ENCODE measurements at regions not wholly inside any gene's neighbourhood (a gene's known extent, or its start where the extent isn't known, plus 50 kb on each side); places are given as distances from the start of the nearest gene placed in this dataset.

DNA sequence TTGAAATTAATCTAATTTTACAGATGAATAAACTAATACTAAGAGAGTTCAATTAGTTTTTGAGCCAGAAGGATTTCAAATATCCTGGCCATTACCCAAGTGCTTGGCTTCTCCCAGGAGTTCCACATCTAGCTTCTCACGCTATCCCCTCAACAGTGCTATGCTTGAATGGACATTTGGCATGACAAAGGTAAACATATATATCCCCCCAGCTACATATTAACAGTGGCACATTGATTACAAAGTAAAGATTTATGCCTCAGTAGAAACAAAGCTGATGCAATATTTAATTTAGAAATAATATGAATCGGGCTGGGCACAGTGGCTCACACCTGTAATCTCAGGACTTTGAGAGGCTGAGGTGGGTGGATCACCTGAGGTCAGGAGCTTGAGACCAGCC lies 434.6 kb upstream of the PRMT6 start:
- intact Hi-C loops (cut with DNase I): no loop called here
- Histone ChIP-seq H3K27ac (no peak overlapping the region), H3K4me1 (no peaks in the 10 kb centered on the region), H3K27me3 (no peaks in the 10 kb centered on the region), H3K4me3 (no peak overlapping the region), H3K36me3 (no peaks in the 10 kb centered on the region), H3K9me3 (no peaks in the 10 kb centered on the region)
- no peak for DNase-seq (ENCODE audit: low spot score in 2 of 2)
- TF ChIP-seq, protein P1, sequence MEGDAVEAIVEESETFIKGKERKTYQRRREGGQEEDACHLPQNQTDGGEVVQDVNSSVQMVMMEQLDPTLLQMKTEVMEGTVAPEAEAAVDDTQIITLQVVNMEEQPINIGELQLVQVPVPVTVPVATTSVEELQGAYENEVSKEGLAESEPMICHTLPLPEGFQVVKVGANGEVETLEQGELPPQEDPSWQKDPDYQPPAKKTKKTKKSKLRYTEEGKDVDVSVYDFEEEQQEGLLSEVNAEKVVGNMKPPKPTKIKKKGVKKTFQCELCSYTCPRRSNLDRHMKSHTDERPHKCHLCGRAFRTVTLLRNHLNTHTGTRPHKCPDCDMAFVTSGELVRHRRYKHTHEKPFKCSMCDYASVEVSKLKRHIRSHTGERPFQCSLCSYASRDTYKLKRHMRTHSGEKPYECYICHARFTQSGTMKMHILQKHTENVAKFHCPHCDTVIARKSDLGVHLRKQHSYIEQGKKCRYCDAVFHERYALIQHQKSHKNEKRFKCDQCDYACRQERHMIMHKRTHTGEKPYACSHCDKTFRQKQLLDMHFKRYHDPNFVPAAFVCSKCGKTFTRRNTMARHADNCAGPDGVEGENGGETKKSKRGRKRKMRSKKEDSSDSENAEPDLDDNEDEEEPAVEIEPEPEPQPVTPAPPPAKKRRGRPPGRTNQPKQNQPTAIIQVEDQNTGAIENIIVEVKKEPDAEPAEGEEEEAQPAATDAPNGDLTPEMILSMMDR (IDR thresholded peaks at IDR 0.05): no peak

DNA sequence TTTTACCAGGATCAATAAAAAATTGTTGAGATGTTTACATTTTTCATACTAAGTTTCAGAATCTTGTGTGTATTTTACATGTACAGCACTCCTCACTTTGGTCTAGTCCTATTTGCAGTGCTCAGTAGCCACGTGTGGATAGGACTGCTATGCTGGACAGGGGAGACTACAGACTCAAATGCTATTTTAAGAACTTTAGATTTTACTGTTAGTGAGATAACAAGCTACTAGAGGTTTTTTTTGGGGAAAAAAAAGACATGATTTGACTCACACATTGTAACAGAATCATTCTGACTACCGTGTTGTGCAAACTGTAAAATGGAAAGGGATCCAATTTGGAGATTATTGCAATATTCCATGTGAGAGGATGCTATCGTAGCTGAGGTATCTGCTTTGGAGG lies 418.9 kb upstream of the PRMT6 start:
- Histone ChIP-seq H3K4me3 (no peak overlapping the region), H3K36me3 (no peaks in the 10 kb centered on the region), H3K27ac (no peak overlapping the region), H3K9me3 (no peaks in the 10 kb centered on the region), H3K27me3 (no peaks in the 10 kb centered on the region), H3K4me1 (no peaks in the 10 kb centered on the region)
- DNase-seq (ENCODE audit: low spot score in 2 of 2): no peak
- TF ChIP-seq, protein P1 (IDR thresholded peaks at IDR 0.05): no peak
- intact Hi-C loops (cut with DNase I): no loop called here

DNA sequence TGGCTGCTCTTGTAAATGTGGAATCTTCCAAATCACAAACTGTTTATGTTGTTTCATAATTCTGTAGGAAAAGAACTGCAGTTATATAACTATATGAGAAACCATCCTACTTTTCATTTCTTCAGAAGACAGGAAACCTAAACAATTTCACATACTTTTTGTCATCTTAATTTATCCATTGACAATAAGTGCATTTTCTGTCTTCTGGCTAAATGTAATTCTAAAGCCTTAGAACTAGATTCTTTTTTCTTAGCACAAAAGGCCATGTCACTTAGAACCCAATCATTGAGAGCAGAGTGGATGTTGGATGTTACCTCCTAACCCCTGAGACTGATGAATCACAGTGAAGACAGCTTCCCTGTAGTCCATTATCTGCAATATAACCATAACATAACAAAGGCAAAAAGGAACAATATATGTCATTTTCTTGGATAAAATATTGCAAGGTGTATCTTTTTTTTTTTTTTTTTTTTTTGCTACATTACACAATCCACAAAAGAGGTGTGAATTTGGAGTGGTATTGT lies 410.2 kb upstream of the PRMT6 start:
- Histone ChIP-seq H3K36me3 (no peaks in the 10 kb centered on the region), H3K9me3 (no peaks in the 10 kb centered on the region), H3K27ac (no peak overlapping the region), H3K4me3 (no peak overlapping the region), H3K4me1 (no peaks in the 10 kb centered on the region), H3K27me3 (no peaks in the 10 kb centered on the region)
- intact Hi-C loops (cut with DNase I): no loop called here
- no peak for DNase-seq (ENCODE audit: low spot score in 2 of 2)
- TF ChIP-seq, protein P1 (IDR thresholded peaks at IDR 0.05): no peak

DNA sequence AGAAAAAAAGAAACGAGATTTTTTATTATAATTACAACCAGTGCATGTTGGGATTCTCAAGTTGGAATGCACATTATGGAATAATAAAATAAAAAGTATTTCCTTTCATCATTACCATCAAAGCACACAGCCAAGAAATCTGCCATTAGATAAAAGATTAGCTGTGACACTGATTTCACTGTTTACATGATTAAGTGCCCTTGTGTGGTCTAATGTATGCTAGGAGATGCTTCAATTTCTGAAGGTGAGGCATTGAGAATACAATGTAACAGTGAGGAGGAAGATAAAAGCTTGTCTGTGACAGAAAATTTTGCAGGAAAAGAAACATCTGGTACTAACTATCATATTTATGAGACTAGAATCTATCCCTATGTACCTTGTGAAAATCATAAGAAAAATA lies 409.7 kb upstream of the PRMT6 start:
- H3K4me1 ChIP-seq: no peaks in the 10 kb centered on the region
- H3K36me3 ChIP-seq: no peaks in the 10 kb centered on the region
- DNase-seq (ENCODE audit: low spot score in 2 of 2): no peak
- no peak overlapping the region for H3K27ac ChIP-seq
- no peaks in the 10 kb centered on the region for H3K9me3 ChIP-seq
- no peak overlapping the region for H3K4me3 ChIP-seq
- intact Hi-C loops (cut with DNase I): no loop called here
- H3K27me3 ChIP-seq: no peaks in the 10 kb centered on the region
- TF ChIP-seq, protein P1 (IDR thresholded peaks at IDR 0.05): no peak

DNA sequence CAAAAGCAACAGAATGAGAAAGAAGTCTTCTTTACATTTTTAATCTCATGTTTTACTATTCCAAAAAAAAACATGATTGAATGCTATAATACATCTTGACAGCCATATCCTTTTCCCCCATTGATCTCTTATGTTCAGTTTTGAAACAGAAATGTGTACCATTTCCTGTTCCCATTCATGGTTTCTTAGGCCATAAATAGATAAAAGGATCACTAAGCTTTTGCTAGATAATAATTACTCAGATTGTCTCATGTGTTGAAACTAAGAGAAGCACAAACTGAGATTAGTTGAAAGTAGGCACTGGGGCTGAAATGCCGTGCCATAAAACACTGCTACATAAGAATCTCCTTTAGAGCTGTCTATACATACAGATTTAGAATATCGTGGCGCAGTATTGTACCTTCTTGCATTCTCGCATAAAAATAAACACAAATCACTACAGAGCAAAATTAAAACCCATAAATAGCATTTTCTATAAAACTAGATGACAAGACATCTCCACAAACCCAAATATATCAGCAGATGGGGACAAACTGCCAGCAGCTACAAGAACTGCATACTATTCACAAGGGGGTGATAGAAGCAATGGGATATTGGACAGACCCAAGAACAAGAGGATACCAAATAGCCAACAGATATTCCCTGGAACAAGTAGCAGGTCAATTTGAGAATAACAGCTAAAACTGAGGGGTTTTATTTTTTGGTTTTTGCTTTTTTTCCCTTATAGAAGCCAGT lies 405.3 kb upstream of the PRMT6 start:
- H3K4me1 ChIP-seq: no peaks in the 10 kb centered on the region
- H3K36me3 ChIP-seq: no peaks in the 10 kb centered on the region
- no peaks in the 10 kb centered on the region for H3K27me3 ChIP-seq
- no peaks in the 10 kb centered on the region for H3K9me3 ChIP-seq
- DNase-seq (ENCODE audit: low spot score in 2 of 2): no peak
- no peak overlapping the region for H3K4me3 ChIP-seq
- intact Hi-C loops (cut with DNase I): no loop called here
- H3K27ac ChIP-seq: no peak overlapping the region
- TF ChIP-seq, protein P1 (IDR thresholded peaks at IDR 0.05): no peak
